Endothelial cell of umbilical vein (primary cell): ENCODE measurements at regions not wholly inside any gene's neighbourhood (a gene's known extent, or its start where the extent isn't known, plus 50 kb on each side); places are given as distances from the start of the nearest gene placed in this dataset.

Source experiments
- BruUV-seq: library from RNA; stranded (reverse); fragments of 400-500 nt; replicated peaks from 2 replicates; lab custom pipeline; 2021; lab: Mats Ljungman, UMichigan
- CTCF ChIA-PET: fragments of 300-600, 350-600 bp; sonication (Branson Sonifier 250); formaldehyde crosslinking; loops from one replicate; lab custom pipeline; 2021; ENCODE audit warnings: antibody characterized with exemption, inconsistent platforms; lab: Charles Lee
- POLR2A ChIA-PET: fragments of 300-600, 350-600 bp; sonication (Branson Sonifier 250); formaldehyde crosslinking; loops from one replicate; lab custom pipeline; 2021; ENCODE audit warnings: antibody characterized with exemption, inconsistent platforms; lab: Charles Lee
- DNase-seq: peaks from one replicate; pipeline ENCODE4 v3.0.0-alpha.2; 2011; ENCODE audit warnings: low read depth, low spot score
- FAIRE-seq: peaks from 2 replicates; lab custom pipeline; 2011; peaks lifted over from hg19 to GRCh38; lab: Jason Lieb, UNC
- H2AFZ ChIP-seq: 2 replicates; pipeline ENCODE4 v1.6.0; 2012; ENCODE audit warnings: low read depth, low read length, control low read depth, inconsistent platforms
- H3K27ac ChIP-seq: 2 replicates; pipeline ENCODE4 v1.5.1; 2011; ENCODE audit warnings: low read depth, mild to moderate bottlenecking, control low read depth, low read length, moderate library complexity; ENCODE audit not compliant: insufficient read depth
- H3K27me3 ChIP-seq, 2 experiments: 2 replicates each; pipeline versions ENCODE4 v1.6.0 to v1.6.1; 2011; ENCODE audit warnings: low read length in 2 of 2, mixed read lengths in 1 of 2; ENCODE audit not compliant: control insufficient read depth in 2 of 2, insufficient read depth in 2 of 2
- H3K36me3 ChIP-seq, 2 experiments: 2 replicates in 1 of 2; 3 replicates in 1 of 2; pipeline ENCODE4 v1.5.1; 2011; ENCODE audit warnings: low read length in 2 of 2, mild to moderate bottlenecking in 1 of 2, moderate library complexity in 1 of 2; ENCODE audit not compliant: control insufficient read depth in 2 of 2, insufficient read depth in 2 of 2; ENCODE audit errors: extremely low read depth in 1 of 2
- H3K4me1 ChIP-seq: 3 replicates; pipeline ENCODE4 v1.5.1; 2011; ENCODE audit warnings: mild to moderate bottlenecking, low read length; ENCODE audit not compliant: control insufficient read depth, insufficient read depth; ENCODE audit errors: extremely low read depth
- H3K4me2 ChIP-seq: 2 replicates; pipeline ENCODE4 v1.6.1; 2011; ENCODE audit warnings: low read length, control low read depth, mixed read lengths; ENCODE audit not compliant: insufficient read depth
- H3K4me3 ChIP-seq, 3 experiments: fragments of 200-600 bp in 1 of 3; sonication (generic), shearing (Covaris generic) in 1 of 3; replicated peaks in 1 of 3; 2 replicates each; pipeline ENCODE4 v1.5.1; 2011 to 2016; ENCODE audit warnings: control low read depth in 3 of 3, low read length in 3 of 3, mild to moderate bottlenecking in 2 of 3, inconsistent platforms in 1 of 3, low read depth in 1 of 3, moderate library complexity in 1 of 3; ENCODE audit not compliant: insufficient read depth in 1 of 3
- H3K79me2 ChIP-seq: 2 replicates; pipeline ENCODE4 v1.6.0; 2012; ENCODE audit warnings: low read length, inconsistent platforms; ENCODE audit not compliant: control insufficient read depth, insufficient read depth
- H3K9ac ChIP-seq: replicated peaks from 2 replicates; pipeline ENCODE3; 2011; ENCODE audit warnings: low read length, control low read depth; ENCODE audit not compliant: insufficient read depth; ENCODE audit errors: extremely low read depth
- H3K9me1 ChIP-seq: replicated peaks from 3 replicates; pipeline ENCODE4 v1.6.0; 2011; ENCODE audit warnings: mild to moderate bottlenecking, low read length; ENCODE audit not compliant: control insufficient read depth, insufficient read depth; ENCODE audit errors: extremely low read depth
- H3K9me3 ChIP-seq: replicated peaks from 2 replicates; pipeline ENCODE4 v1.5.1; 2012; ENCODE audit warnings: low read length, inconsistent platforms; ENCODE audit not compliant: control insufficient read depth, insufficient read depth
- H4K20me1 ChIP-seq: replicated peaks from 2 replicates; pipeline ENCODE3; 2011; ENCODE audit warnings: mild to moderate bottlenecking, low read length; ENCODE audit not compliant: control insufficient read depth, insufficient read depth; ENCODE audit errors: extremely low read depth
- EZH2 ChIP-seq: IDR thresholded peaks from 2 replicates; pipeline ENCODE4 v1.6.1; 2012; ENCODE audit warnings: borderline replicate concordance, low read depth, mild to moderate bottlenecking, moderate library complexity, low read length, inconsistent platforms; ENCODE audit not compliant: severe bottlenecking
- FOS ChIP-seq: IDR thresholded peaks from 2 replicates; pipeline ENCODE4 v1.6.1; 2011; ENCODE audit warnings: mild to moderate bottlenecking, low read length, moderate library complexity, borderline replicate concordance; ENCODE audit not compliant: insufficient read depth
- GATA2 ChIP-seq: IDR thresholded peaks from 2 replicates; pipeline ENCODE4 v1.7.0; 2011; ENCODE audit warnings: low read depth, mild to moderate bottlenecking, moderate library complexity, mixed read lengths, low read length; ENCODE audit not compliant: insufficient read length, insufficient read depth
- JUN ChIP-seq: IDR thresholded peaks from 2 replicates; pipeline ENCODE4 v1.6.1; 2011; ENCODE audit warnings: borderline replicate concordance, low read depth; ENCODE audit not compliant: insufficient read length, insufficient read depth
- MYC ChIP-seq: IDR thresholded peaks from one replicate; pipeline ENCODE4 v1.6.1; 2011; ENCODE audit warnings: mild to moderate bottlenecking, low read depth, low read length
- POLR2A ChIP-seq: IDR thresholded peaks from 2 replicates; pipeline ENCODE4 v1.6.1; 2012; ENCODE audit warnings: low read depth, mild to moderate bottlenecking, control low read depth, low read length
- POLR2AphosphoS5 ChIP-seq: IDR thresholded peaks from 2 replicates; pipeline ENCODE4 v1.6.1; 2012; ENCODE audit warnings: low read depth, mild to moderate bottlenecking, control low read depth, low read length, moderate library complexity; ENCODE audit not compliant: insufficient read depth
- dilution Hi-C: fragments of 300-500 bp; cut with MboI; formaldehyde crosslinking; loops from one replicate; pipeline ENCODE4 v1.15.0; 2019; ENCODE audit warnings: low sequenced_read_pairs; ENCODE audit not compliant: extremely low pct_ligation_motif_present
- intact Hi-C: fragments of 100-400 bp; cut with micrococcal nuclease; formaldehyde crosslinking; loops from one replicate; pipeline ENCODE4 v1.10.0; 2022
- TF ChIP-seq, protein P1 (sequence below), 2 donors: IDR thresholded peaks; 1 replicate in 1 of 2; 2 replicates in 1 of 2; pipeline ENCODE4 v1.5.1; 2011; ENCODE audit warnings: low read length in 2 of 2, mild to moderate bottlenecking in 2 of 2, moderate library complexity in 2 of 2, control low read depth in 1 of 2, inconsistent platforms in 1 of 2, low read depth in 1 of 2; ENCODE audit not compliant: insufficient read depth in 1 of 2; ENCODE audit errors: extremely low read depth in 1 of 2
- TF ChIP-seq, protein P2 (sequence below): IDR thresholded peaks from 2 replicates; pipeline ENCODE4 v1.6.1; 2011; ENCODE audit not compliant: insufficient read depth, insufficient read length

DNA sequence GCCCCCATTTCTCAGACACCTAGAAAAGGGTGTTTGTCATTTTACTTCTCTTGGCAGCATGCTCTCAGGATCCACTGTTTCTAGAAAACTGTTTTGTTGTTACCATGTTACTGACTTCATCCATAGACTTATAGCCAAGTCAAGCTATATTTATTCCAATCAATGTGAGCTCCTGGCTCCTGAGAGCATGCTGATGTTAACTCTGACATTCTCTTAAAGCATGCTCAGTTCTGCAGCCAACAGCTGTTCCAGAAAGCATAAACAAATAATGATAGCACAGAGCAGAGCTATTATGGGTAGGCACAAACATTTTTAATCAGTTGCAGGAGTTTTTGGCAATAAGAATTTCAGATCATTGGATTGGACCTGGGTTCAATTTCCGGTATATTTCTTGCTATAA, 92.4 kb upstream of the CEP85L start:
- Histone ChIP-seq H4K20me1 (no peaks in the 10 kb centered on the region), H3K27ac (no peak overlapping the region), H3K4me2 (no peak overlapping the region), H3K4me3 (no peak overlapping the region), H3K9me3 (no peaks in the 10 kb centered on the region), H3K36me3 (no peaks in the 10 kb centered on the region), H3K79me2 (no peaks in the 10 kb centered on the region), H3K4me1 (no peaks in the 10 kb centered on the region), H2AFZ (no peak overlapping the region), H3K9me1 (no peaks in the 10 kb centered on the region), H3K27me3 (peaks cover 0 to 8% of the 10 kb centered on the region in 2 experiments), H3K9ac (no peak overlapping the region)
- dilution Hi-C loops, result no loop called here
- CTCF ChIA-PET, result no interaction called here
- intact Hi-C loops, result no loop called here
- DNase-seq, result no peak
- TF ChIP-seq MYC (no peak), FOS (no peak), EZH2 (no peak), JUN (no peak), POLR2AphosphoS5 (no peak), POLR2A (no peak), GATA2 (no peak)
- TF ChIP-seq, protein P1, sequence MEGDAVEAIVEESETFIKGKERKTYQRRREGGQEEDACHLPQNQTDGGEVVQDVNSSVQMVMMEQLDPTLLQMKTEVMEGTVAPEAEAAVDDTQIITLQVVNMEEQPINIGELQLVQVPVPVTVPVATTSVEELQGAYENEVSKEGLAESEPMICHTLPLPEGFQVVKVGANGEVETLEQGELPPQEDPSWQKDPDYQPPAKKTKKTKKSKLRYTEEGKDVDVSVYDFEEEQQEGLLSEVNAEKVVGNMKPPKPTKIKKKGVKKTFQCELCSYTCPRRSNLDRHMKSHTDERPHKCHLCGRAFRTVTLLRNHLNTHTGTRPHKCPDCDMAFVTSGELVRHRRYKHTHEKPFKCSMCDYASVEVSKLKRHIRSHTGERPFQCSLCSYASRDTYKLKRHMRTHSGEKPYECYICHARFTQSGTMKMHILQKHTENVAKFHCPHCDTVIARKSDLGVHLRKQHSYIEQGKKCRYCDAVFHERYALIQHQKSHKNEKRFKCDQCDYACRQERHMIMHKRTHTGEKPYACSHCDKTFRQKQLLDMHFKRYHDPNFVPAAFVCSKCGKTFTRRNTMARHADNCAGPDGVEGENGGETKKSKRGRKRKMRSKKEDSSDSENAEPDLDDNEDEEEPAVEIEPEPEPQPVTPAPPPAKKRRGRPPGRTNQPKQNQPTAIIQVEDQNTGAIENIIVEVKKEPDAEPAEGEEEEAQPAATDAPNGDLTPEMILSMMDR (IDR thresholded peaks at IDR 0.05; ENCODE audit: extremely low read depth in 1 of 2, insufficient read depth in 1 of 2, low read depth in 1 of 2, low read length in 2 of 2), result no peak
- TF ChIP-seq, protein P2, sequence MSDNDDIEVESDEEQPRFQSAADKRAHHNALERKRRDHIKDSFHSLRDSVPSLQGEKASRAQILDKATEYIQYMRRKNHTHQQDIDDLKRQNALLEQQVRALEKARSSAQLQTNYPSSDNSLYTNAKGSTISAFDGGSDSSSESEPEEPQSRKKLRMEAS, result no peak
- FAIRE-seq, result no peak
- POLR2A ChIA-PET, result no interaction called here
- no TSS peak for BruUV-seq
